ENCODE measurements at regions not wholly inside any gene's neighbourhood (a gene's known extent, or its start where the extent isn't known, plus 50 kb on each side); places are given as distances from the start of the nearest gene placed in this dataset.

- POLR2A ChIA-PET = no interaction called here
- no peaks in the 10 kb centered on the region for H3K36me3 Mint-ChIP-seq
- Histone ChIP-seq H3K27me3 (ENCODE audit: insufficient read depth, low read length, poor library complexity, severe bottlenecking) (no peaks in the 10 kb centered on the region), H3K9me3 (ENCODE audit: low read length) (no peaks in the 10 kb centered on the region), H3K36me3 (ENCODE audit: insufficient read depth, low read length) (no peaks in the 10 kb centered on the region), H3K4me1 (ENCODE audit: insufficient read depth, low read length) (no peaks in the 10 kb centered on the region), H3K4me3 (ENCODE audit: low read length) (no peak overlapping the region), H3K27ac (ENCODE audit: low read depth, low read length) (no peak overlapping the region)
- no peak overlapping the region for H3K27ac Mint-ChIP-seq
- CTCF ChIA-PET = no interaction called here
- H3K9me3 Mint-ChIP-seq = peaks cover 0 to 10% (median 4%) of the 10 kb centered on the region in 5 donors
- no peak for DNase-seq
- H3K4me3 Mint-ChIP-seq = no peak overlapping the region
- H3K4me1 Mint-ChIP-seq = no peaks in the 10 kb centered on the region
- H3K27me3 Mint-ChIP-seq = peaks cover 0 to 2% of the 10 kb centered on the region in 2 donors
Measured at GRCh38 chr3:5841599-5841998, 654.1 kb downstream of the EDEM1 start.

DNA sequence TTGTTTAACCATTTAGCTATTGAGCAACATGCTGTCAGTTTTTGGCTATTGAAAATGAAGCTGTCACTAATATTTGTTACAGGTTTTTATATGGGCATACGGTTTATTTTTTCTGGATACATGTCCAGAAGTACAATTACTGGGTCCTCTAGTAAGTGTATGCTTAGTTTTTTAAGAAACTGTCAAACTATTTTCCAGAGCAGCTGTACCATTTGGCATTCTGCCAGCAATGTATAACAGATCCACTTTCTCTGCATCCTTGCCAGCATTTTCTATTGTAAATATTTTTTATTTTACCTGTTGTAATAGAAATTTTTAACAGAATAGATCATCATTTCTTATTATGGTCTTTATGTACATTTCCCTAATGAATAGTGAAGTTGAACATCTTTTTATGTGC lies 658.8 kb downstream of the EDEM1 start:
- no peak for DNase-seq
- Histone ChIP-seq H3K27ac (ENCODE audit: low read depth, low read length) (no peak overlapping the region), H3K36me3 (ENCODE audit: insufficient read depth, low read length) (no peaks in the 10 kb centered on the region), H3K9me3 (ENCODE audit: low read length) (no peaks in the 10 kb centered on the region), H3K4me3 (ENCODE audit: low read length) (no peak overlapping the region), H3K27me3 (ENCODE audit: insufficient read depth, low read length, poor library complexity, severe bottlenecking) (no peaks in the 10 kb centered on the region), H3K4me1 (ENCODE audit: insufficient read depth, low read length) (no peaks in the 10 kb centered on the region)
- Mint-ChIP-seq H3K27ac (no peak overlapping the region), H3K27me3 (no peaks in the 10 kb centered on the region), H3K36me3 (no peaks in the 10 kb centered on the region), H3K4me3 (no peak overlapping the region), H3K4me1 (no peaks in the 10 kb centered on the region), H3K9me3 (peaks cover 0 to 6% (median 1%) of the 10 kb centered on the region in 5 donors)
- CTCF ChIA-PET = no interaction called here
- POLR2A ChIA-PET = no interaction called here

DNA sequence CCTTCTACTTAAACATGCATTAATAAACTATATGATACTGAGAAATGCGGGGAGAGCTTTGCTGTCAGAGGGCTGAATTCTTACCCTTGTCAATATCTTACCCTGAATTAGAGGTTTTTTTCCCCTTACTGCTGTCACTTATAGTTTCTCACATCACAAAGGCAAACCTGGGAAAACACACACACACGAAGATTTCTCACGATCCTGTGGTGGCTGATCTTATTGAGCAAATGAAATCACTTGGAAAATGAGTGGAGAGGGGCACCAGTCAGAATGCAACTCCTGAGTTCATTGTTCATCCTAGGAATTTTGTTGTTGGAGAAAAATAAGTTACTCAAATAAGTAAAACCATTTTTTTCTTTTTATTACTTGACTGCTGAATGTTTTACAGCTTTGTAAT lies 673.6 kb downstream of the EDEM1 start:
- POLR2A ChIA-PET = no interaction called here
- no peaks in the 10 kb centered on the region for H3K27me3 ChIP-seq (ENCODE audit: insufficient read depth, low read length, poor library complexity, severe bottlenecking)
- H3K4me3 ChIP-seq (ENCODE audit: low read length) = no peak overlapping the region
- no peak overlapping the region for H3K27ac ChIP-seq (ENCODE audit: low read depth, low read length)
- DNase-seq = no peak
- Mint-ChIP-seq H3K36me3 (no peaks in the 10 kb centered on the region), H3K4me1 (no peaks in the 10 kb centered on the region), H3K27ac (no peak overlapping the region), H3K4me3 (no peak overlapping the region), H3K27me3 (no peaks in the 10 kb centered on the region), H3K9me3 (peaks cover 0 to 11% (median 1%) of the 10 kb centered on the region in 5 donors)
- CTCF ChIA-PET = no interaction called here
- no peaks in the 10 kb centered on the region for H3K36me3 ChIP-seq (ENCODE audit: insufficient read depth, low read length)
- no peaks in the 10 kb centered on the region for H3K9me3 ChIP-seq (ENCODE audit: low read length)
- H3K4me1 ChIP-seq (ENCODE audit: insufficient read depth, low read length) = no peaks in the 10 kb centered on the region

DNA sequence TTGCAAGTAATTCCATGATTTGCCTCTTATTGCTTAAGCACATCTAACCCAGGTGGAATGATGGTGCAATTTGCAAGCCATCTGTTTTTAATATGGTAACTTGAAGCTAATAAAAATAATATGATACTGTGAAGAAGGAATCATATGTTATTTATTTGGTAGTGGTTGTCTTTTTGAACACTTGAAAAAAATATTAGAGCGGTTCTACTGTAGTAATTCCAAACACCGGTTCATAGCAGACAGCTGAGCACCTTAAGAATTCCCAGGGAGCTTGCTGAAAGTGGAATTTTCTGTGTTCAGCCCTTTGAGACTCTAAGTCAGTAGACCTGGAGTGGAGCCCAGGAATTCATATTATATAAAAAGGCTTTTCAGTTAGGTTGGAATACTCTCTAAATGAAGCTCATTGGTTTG lies 687.4 kb downstream of the EDEM1 start:
- Mint-ChIP-seq H3K4me1 (no peaks in the 10 kb centered on the region), H3K27ac (no peak overlapping the region), H3K4me3 (no peak overlapping the region), H3K36me3 (no peaks in the 10 kb centered on the region), H3K9me3 (peaks cover 0 to 17% (median 2%) of the 10 kb centered on the region in 5 donors), H3K27me3 (no peaks in the 10 kb centered on the region)
- Histone ChIP-seq H3K27me3 (ENCODE audit: insufficient read depth, low read length, poor library complexity, severe bottlenecking) (no peaks in the 10 kb centered on the region), H3K4me3 (ENCODE audit: low read length) (no peak overlapping the region), H3K9me3 (ENCODE audit: low read length) (no peaks in the 10 kb centered on the region), H3K27ac (ENCODE audit: low read depth, low read length) (no peak overlapping the region), H3K36me3 (ENCODE audit: insufficient read depth, low read length) (no peaks in the 10 kb centered on the region), H3K4me1 (ENCODE audit: insufficient read depth, low read length) (no peaks in the 10 kb centered on the region)
- ChIA-PET POLR2A (no interaction called here), CTCF (no interaction called here)
- no peak for DNase-seq

GRCh38 chr3:5888851-5889250 lies 701.3 kb downstream of the EDEM1 start:
- DNase-seq = no peak
- Mint-ChIP-seq H3K36me3 (peaks cover 0 to 2% (median 0%) of the 10 kb centered on the region in 3 donors), H3K27me3 (no peaks in the 10 kb centered on the region), H3K9me3 (peaks cover 0 to 7% (median 0%) of the 10 kb centered on the region in 5 donors), H3K4me3 (no peak overlapping the region), H3K27ac (no peak overlapping the region), H3K4me1 (no peaks in the 10 kb centered on the region)
- Histone ChIP-seq H3K36me3 (ENCODE audit: insufficient read depth, low read length) (no peaks in the 10 kb centered on the region), H3K27me3 (ENCODE audit: insufficient read depth, low read length, poor library complexity, severe bottlenecking) (no peaks in the 10 kb centered on the region), H3K4me1 (ENCODE audit: insufficient read depth, low read length) (no peaks in the 10 kb centered on the region), H3K9me3 (ENCODE audit: low read length) (no peaks in the 10 kb centered on the region), H3K4me3 (ENCODE audit: low read length) (no peak overlapping the region), H3K27ac (ENCODE audit: low read depth, low read length) (no peak overlapping the region)
- ChIA-PET CTCF (no interaction called here), POLR2A (no interaction called here)

GRCh38 chr3:5889374-5889773 lies 701.9 kb downstream of the EDEM1 start:
- H3K27ac ChIP-seq (ENCODE audit: low read depth, low read length) = no peak overlapping the region
- no peaks in the 10 kb centered on the region for H3K27me3 Mint-ChIP-seq
- ChIA-PET POLR2A (no interaction called here), CTCF (no interaction called here)
- no peaks in the 10 kb centered on the region for H3K4me1 Mint-ChIP-seq
- H3K4me3 Mint-ChIP-seq = no peak overlapping the region
- DNase-seq = no peak
- no peak overlapping the region for H3K4me3 ChIP-seq (ENCODE audit: low read length)
- no peaks in the 10 kb centered on the region for H3K9me3 ChIP-seq (ENCODE audit: low read length)
- no peaks in the 10 kb centered on the region for H3K36me3 ChIP-seq (ENCODE audit: insufficient read depth, low read length)
- H3K27me3 ChIP-seq (ENCODE audit: insufficient read depth, low read length, poor library complexity, severe bottlenecking) = no peaks in the 10 kb centered on the region
- peaks cover 0 to 7% (median 0%) of the 10 kb centered on the region in 5 donors for H3K9me3 Mint-ChIP-seq
- no peak overlapping the region for H3K27ac Mint-ChIP-seq
- H3K36me3 Mint-ChIP-seq = peaks cover 0 to 2% (median 0%) of the 10 kb centered on the region in 3 donors
- H3K4me1 ChIP-seq (ENCODE audit: insufficient read depth, low read length) = no peaks in the 10 kb centered on the region

DNA sequence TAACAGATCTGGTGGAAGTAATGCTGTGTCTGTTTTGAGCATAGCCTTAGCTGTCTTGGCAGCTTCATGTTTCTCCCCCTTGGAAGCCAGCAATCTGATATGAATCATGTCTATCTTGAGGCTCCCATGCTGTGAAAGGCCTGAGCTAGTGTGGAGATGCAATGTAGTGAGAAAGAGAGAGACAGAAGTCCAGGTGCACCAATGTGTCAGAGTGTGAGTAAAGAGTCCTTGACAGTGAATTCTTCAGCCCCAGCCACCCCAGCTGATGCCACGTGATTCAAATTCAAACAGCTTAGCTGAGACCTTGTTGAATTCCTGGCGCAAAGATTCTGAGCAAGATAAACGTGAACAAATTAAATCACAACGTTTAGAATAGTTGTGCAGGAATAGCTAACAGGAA lies 704.2 kb downstream of the EDEM1 start:
- Histone ChIP-seq H3K4me1 (ENCODE audit: insufficient read depth, low read length) (no peaks in the 10 kb centered on the region), H3K27me3 (ENCODE audit: insufficient read depth, low read length, poor library complexity, severe bottlenecking) (no peaks in the 10 kb centered on the region), H3K27ac (ENCODE audit: low read depth, low read length) (no peak overlapping the region), H3K4me3 (ENCODE audit: low read length) (no peak overlapping the region), H3K9me3 (ENCODE audit: low read length) (no peaks in the 10 kb centered on the region), H3K36me3 (ENCODE audit: insufficient read depth, low read length) (no peaks in the 10 kb centered on the region)
- Mint-ChIP-seq H3K4me1 (no peaks in the 10 kb centered on the region), H3K27me3 (no peaks in the 10 kb centered on the region), H3K4me3 (no peak overlapping the region), H3K9me3 (peaks cover 0 to 9% (median 0%) of the 10 kb centered on the region in 5 donors), H3K36me3 (peaks cover 0 to 2% (median 0%) of the 10 kb centered on the region in 3 donors), H3K27ac (no peak overlapping the region)
- ChIA-PET POLR2A (no interaction called here), CTCF (no interaction called here)
- DNase-seq = no peak

GRCh38 chr3:5898106-5898505 lies 710.6 kb downstream of the EDEM1 start:
- Histone ChIP-seq H3K9me3 (ENCODE audit: low read length) (no peaks in the 10 kb centered on the region), H3K4me3 (ENCODE audit: low read length) (no peak overlapping the region), H3K4me1 (ENCODE audit: insufficient read depth, low read length) (no peaks in the 10 kb centered on the region), H3K36me3 (ENCODE audit: insufficient read depth, low read length) (no peaks in the 10 kb centered on the region), H3K27me3 (ENCODE audit: insufficient read depth, low read length, poor library complexity, severe bottlenecking) (no peaks in the 10 kb centered on the region), H3K27ac (ENCODE audit: low read depth, low read length) (no peak overlapping the region)
- Mint-ChIP-seq H3K4me3 (no peak overlapping the region), H3K27me3 (no peaks in the 10 kb centered on the region), H3K9me3 (peaks cover 0 to 16% (median 2%) of the 10 kb centered on the region in 5 donors), H3K36me3 (no peaks in the 10 kb centered on the region), H3K27ac (no peak overlapping the region), H3K4me1 (no peaks in the 10 kb centered on the region)
- DNase-seq = no peak
- ChIA-PET CTCF (no interaction called here), POLR2A (no interaction called here)
